ENCODE measurements at regions not wholly inside any gene's neighbourhood (a gene's known extent, or its start where the extent isn't known, plus 50 kb on each side); places are given as distances from the start of the nearest gene placed in this dataset.

GRCh38 chr22:22368516-22368915 lies 123.9 kb downstream of the VPREB1 start:
- TF ChIP-seq FOXM1 (IDR thresholded peaks at IDR 0.05; ENCODE audit: borderline replicate concordance, low read depth) (no peak), CEBPB (IDR thresholded peaks at IDR 0.05) (no peak)
